Endothelial cell of umbilical vein (primary cell): ENCODE measurements at regions not wholly inside any gene's neighbourhood (a gene's known extent, or its start where the extent isn't known, plus 50 kb on each side); places are given as distances from the start of the nearest gene placed in this dataset.

Experiments
- BruUV-seq: library from RNA; stranded (reverse); fragments of 400-500 nt; replicated peaks from 2 replicates; lab custom pipeline; 2021; lab: Mats Ljungman, UMichigan
- CTCF ChIA-PET: fragments of 300-600, 350-600 bp; sonication (Branson Sonifier 250); formaldehyde crosslinking; loops from one replicate; lab custom pipeline; 2021; ENCODE audit warnings: antibody characterized with exemption, inconsistent platforms; lab: Charles Lee
- POLR2A ChIA-PET: fragments of 300-600, 350-600 bp; sonication (Branson Sonifier 250); formaldehyde crosslinking; loops from one replicate; lab custom pipeline; 2021; ENCODE audit warnings: antibody characterized with exemption, inconsistent platforms; lab: Charles Lee
- DNase-seq: peaks from one replicate; pipeline ENCODE4 v3.0.0-alpha.2; 2011; ENCODE audit warnings: low read depth, low spot score
- FAIRE-seq: peaks from 2 replicates; lab custom pipeline; 2011; peaks lifted over from hg19 to GRCh38; lab: Jason Lieb, UNC
- H2AFZ ChIP-seq: 2 replicates; pipeline ENCODE4 v1.6.0; 2012; ENCODE audit warnings: low read depth, low read length, control low read depth, inconsistent platforms
- H3K27ac ChIP-seq: 2 replicates; pipeline ENCODE4 v1.5.1; 2011; ENCODE audit warnings: low read depth, mild to moderate bottlenecking, control low read depth, low read length, moderate library complexity; ENCODE audit not compliant: insufficient read depth
- H3K27me3 ChIP-seq, 2 experiments: 2 replicates each; pipeline versions ENCODE4 v1.6.0 to v1.6.1; 2011; ENCODE audit warnings: low read length in 2 of 2, mixed read lengths in 1 of 2; ENCODE audit not compliant: control insufficient read depth in 2 of 2, insufficient read depth in 2 of 2
- H3K36me3 ChIP-seq, 2 experiments: 2 replicates in 1 of 2; 3 replicates in 1 of 2; pipeline ENCODE4 v1.5.1; 2011; ENCODE audit warnings: low read length in 2 of 2, mild to moderate bottlenecking in 1 of 2, moderate library complexity in 1 of 2; ENCODE audit not compliant: control insufficient read depth in 2 of 2, insufficient read depth in 2 of 2; ENCODE audit errors: extremely low read depth in 1 of 2
- H3K4me1 ChIP-seq: 3 replicates; pipeline ENCODE4 v1.5.1; 2011; ENCODE audit warnings: mild to moderate bottlenecking, low read length; ENCODE audit not compliant: control insufficient read depth, insufficient read depth; ENCODE audit errors: extremely low read depth
- H3K4me2 ChIP-seq: 2 replicates; pipeline ENCODE4 v1.6.1; 2011; ENCODE audit warnings: low read length, control low read depth, mixed read lengths; ENCODE audit not compliant: insufficient read depth
- H3K4me3 ChIP-seq, 3 experiments: fragments of 200-600 bp in 1 of 3; sonication (generic), shearing (Covaris generic) in 1 of 3; replicated peaks in 1 of 3; 2 replicates each; pipeline ENCODE4 v1.5.1; 2011 to 2016; ENCODE audit warnings: control low read depth in 3 of 3, low read length in 3 of 3, mild to moderate bottlenecking in 2 of 3, inconsistent platforms in 1 of 3, low read depth in 1 of 3, moderate library complexity in 1 of 3; ENCODE audit not compliant: insufficient read depth in 1 of 3
- H3K79me2 ChIP-seq: 2 replicates; pipeline ENCODE4 v1.6.0; 2012; ENCODE audit warnings: low read length, inconsistent platforms; ENCODE audit not compliant: control insufficient read depth, insufficient read depth
- H3K9ac ChIP-seq: replicated peaks from 2 replicates; pipeline ENCODE3; 2011; ENCODE audit warnings: low read length, control low read depth; ENCODE audit not compliant: insufficient read depth; ENCODE audit errors: extremely low read depth
- H3K9me1 ChIP-seq: replicated peaks from 3 replicates; pipeline ENCODE4 v1.6.0; 2011; ENCODE audit warnings: mild to moderate bottlenecking, low read length; ENCODE audit not compliant: control insufficient read depth, insufficient read depth; ENCODE audit errors: extremely low read depth
- H3K9me3 ChIP-seq: replicated peaks from 2 replicates; pipeline ENCODE4 v1.5.1; 2012; ENCODE audit warnings: low read length, inconsistent platforms; ENCODE audit not compliant: control insufficient read depth, insufficient read depth
- H4K20me1 ChIP-seq: replicated peaks from 2 replicates; pipeline ENCODE3; 2011; ENCODE audit warnings: mild to moderate bottlenecking, low read length; ENCODE audit not compliant: control insufficient read depth, insufficient read depth; ENCODE audit errors: extremely low read depth
- EZH2 ChIP-seq: IDR thresholded peaks from 2 replicates; pipeline ENCODE4 v1.6.1; 2012; ENCODE audit warnings: borderline replicate concordance, low read depth, mild to moderate bottlenecking, moderate library complexity, low read length, inconsistent platforms; ENCODE audit not compliant: severe bottlenecking
- FOS ChIP-seq: IDR thresholded peaks from 2 replicates; pipeline ENCODE4 v1.6.1; 2011; ENCODE audit warnings: mild to moderate bottlenecking, low read length, moderate library complexity, borderline replicate concordance; ENCODE audit not compliant: insufficient read depth
- GATA2 ChIP-seq: IDR thresholded peaks from 2 replicates; pipeline ENCODE4 v1.7.0; 2011; ENCODE audit warnings: low read depth, mild to moderate bottlenecking, moderate library complexity, mixed read lengths, low read length; ENCODE audit not compliant: insufficient read length, insufficient read depth
- JUN ChIP-seq: IDR thresholded peaks from 2 replicates; pipeline ENCODE4 v1.6.1; 2011; ENCODE audit warnings: borderline replicate concordance, low read depth; ENCODE audit not compliant: insufficient read length, insufficient read depth
- MYC ChIP-seq: IDR thresholded peaks from one replicate; pipeline ENCODE4 v1.6.1; 2011; ENCODE audit warnings: mild to moderate bottlenecking, low read depth, low read length
- POLR2A ChIP-seq: IDR thresholded peaks from 2 replicates; pipeline ENCODE4 v1.6.1; 2012; ENCODE audit warnings: low read depth, mild to moderate bottlenecking, control low read depth, low read length
- POLR2AphosphoS5 ChIP-seq: IDR thresholded peaks from 2 replicates; pipeline ENCODE4 v1.6.1; 2012; ENCODE audit warnings: low read depth, mild to moderate bottlenecking, control low read depth, low read length, moderate library complexity; ENCODE audit not compliant: insufficient read depth
- dilution Hi-C: fragments of 300-500 bp; cut with MboI; formaldehyde crosslinking; loops from one replicate; pipeline ENCODE4 v1.15.0; 2019; ENCODE audit warnings: low sequenced_read_pairs; ENCODE audit not compliant: extremely low pct_ligation_motif_present
- intact Hi-C: fragments of 100-400 bp; cut with micrococcal nuclease; formaldehyde crosslinking; loops from one replicate; pipeline ENCODE4 v1.10.0; 2022
- TF ChIP-seq, protein P1 (sequence below): IDR thresholded peaks from 2 replicates; pipeline ENCODE4 v1.6.1; 2011; ENCODE audit not compliant: insufficient read depth, insufficient read length
- TF ChIP-seq, protein P2 (sequence below), 2 donors: IDR thresholded peaks; 1 replicate in 1 of 2; 2 replicates in 1 of 2; pipeline ENCODE4 v1.5.1; 2011; ENCODE audit warnings: low read length in 2 of 2, mild to moderate bottlenecking in 2 of 2, moderate library complexity in 2 of 2, control low read depth in 1 of 2, inconsistent platforms in 1 of 2, low read depth in 1 of 2; ENCODE audit not compliant: insufficient read depth in 1 of 2; ENCODE audit errors: extremely low read depth in 1 of 2

DNA sequence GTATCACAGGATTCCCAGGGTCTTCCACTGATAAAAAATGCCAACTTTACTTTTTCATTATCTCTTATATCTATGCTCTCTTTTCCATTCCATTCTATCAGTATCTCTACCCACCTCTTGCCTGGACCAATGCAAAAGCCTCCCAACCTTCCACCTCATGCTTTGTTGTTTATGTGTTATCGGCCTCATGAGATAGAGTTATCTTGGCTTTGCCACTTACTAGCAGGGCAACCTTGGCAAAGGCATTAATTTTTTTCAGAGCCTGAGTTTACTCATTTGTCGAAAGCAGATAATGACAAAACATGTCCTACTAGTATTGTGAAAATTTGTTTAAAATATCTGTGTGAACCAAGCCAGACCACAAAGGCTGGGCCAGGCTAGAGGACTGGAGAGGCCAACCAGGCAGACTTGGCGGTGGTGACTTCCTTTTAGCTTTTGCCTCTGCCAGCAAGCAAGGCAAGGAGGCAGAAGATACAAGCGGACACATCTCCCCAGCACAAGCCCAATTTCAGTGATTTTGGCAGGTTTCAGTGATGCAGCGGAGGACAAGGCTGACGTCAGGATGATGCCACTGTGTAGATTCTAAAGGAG, 106.9 kb downstream of the ADAMTS15 start:
- H3K36me3 ChIP-seq = no peaks in the 10 kb centered on the region
- ChIA-PET POLR2A (no interaction called here), CTCF (no interaction called here)
- no peaks in the 10 kb centered on the region for H4K20me1 ChIP-seq
- H3K27me3 ChIP-seq = peaks cover 2 to 3% of the 10 kb centered on the region in 2 experiments
- H3K4me1 ChIP-seq = no peaks in the 10 kb centered on the region
- intact Hi-C loops = no loop called here
- H3K9me3 ChIP-seq = no peaks in the 10 kb centered on the region
- dilution Hi-C loops = no loop called here
- FAIRE-seq (no peak), DNase-seq (no peak)
- TF ChIP-seq, protein P1, sequence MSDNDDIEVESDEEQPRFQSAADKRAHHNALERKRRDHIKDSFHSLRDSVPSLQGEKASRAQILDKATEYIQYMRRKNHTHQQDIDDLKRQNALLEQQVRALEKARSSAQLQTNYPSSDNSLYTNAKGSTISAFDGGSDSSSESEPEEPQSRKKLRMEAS = no peak
- TF ChIP-seq GATA2 (no peak), FOS (no peak), POLR2A (no peak), MYC (no peak), EZH2 (no peak), POLR2AphosphoS5 (no peak), JUN (no peak)
- TF ChIP-seq, protein P2, sequence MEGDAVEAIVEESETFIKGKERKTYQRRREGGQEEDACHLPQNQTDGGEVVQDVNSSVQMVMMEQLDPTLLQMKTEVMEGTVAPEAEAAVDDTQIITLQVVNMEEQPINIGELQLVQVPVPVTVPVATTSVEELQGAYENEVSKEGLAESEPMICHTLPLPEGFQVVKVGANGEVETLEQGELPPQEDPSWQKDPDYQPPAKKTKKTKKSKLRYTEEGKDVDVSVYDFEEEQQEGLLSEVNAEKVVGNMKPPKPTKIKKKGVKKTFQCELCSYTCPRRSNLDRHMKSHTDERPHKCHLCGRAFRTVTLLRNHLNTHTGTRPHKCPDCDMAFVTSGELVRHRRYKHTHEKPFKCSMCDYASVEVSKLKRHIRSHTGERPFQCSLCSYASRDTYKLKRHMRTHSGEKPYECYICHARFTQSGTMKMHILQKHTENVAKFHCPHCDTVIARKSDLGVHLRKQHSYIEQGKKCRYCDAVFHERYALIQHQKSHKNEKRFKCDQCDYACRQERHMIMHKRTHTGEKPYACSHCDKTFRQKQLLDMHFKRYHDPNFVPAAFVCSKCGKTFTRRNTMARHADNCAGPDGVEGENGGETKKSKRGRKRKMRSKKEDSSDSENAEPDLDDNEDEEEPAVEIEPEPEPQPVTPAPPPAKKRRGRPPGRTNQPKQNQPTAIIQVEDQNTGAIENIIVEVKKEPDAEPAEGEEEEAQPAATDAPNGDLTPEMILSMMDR (IDR thresholded peaks at IDR 0.05; ENCODE audit: extremely low read depth in 1 of 2, insufficient read depth in 1 of 2, low read depth in 1 of 2, low read length in 2 of 2) = no peak
- H3K4me3 ChIP-seq = no peak overlapping the region
- H3K27ac ChIP-seq = no peak overlapping the region
- H2AFZ ChIP-seq = no peak overlapping the region
- H3K4me2 ChIP-seq = no peak overlapping the region
- no peak overlapping the region for H3K9ac ChIP-seq
- no TSS peak for BruUV-seq
- H3K79me2 ChIP-seq = no peaks in the 10 kb centered on the region
- H3K9me1 ChIP-seq = no peaks in the 10 kb centered on the region
